H9 (cell line): ENCODE measurements at regions not wholly inside any gene's neighbourhood (a gene's known extent, or its start where the extent isn't known, plus 50 kb on each side); places are given as distances from the start of the nearest gene placed in this dataset.
A peak's percentile ranks its signal among the peaks of the same experiment; 100 is the strongest.

Experiments
- DNase-seq: peaks from one replicate; pipeline ENCODE4 v3.0.0-alpha.2; 2017
- H2AFZ ChIP-seq: one replicate; pipeline ENCODE4 v1.6.1; 2013; ENCODE audit warnings: mild to moderate bottlenecking, low read length, control low read depth, moderate library complexity
- H2AK5ac ChIP-seq: 2 replicates; pipeline ENCODE4 v1.6.1; 2013; ENCODE audit warnings: low read length, control low read depth, mixed read lengths; ENCODE audit not compliant: insufficient read length
- H2BK120ac ChIP-seq: one replicate; pipeline ENCODE4 v1.6.1; 2013; ENCODE audit warnings: low read depth, mild to moderate bottlenecking, low read length, control low read depth, inconsistent platforms; ENCODE audit not compliant: poor library complexity, severe bottlenecking
- H2BK12ac ChIP-seq: 2 replicates; pipeline ENCODE4 v1.6.1; 2013; ENCODE audit warnings: low read length, control low read depth, mixed read lengths, low read depth; ENCODE audit not compliant: insufficient read length
- H2BK15ac ChIP-seq: 2 replicates; pipeline ENCODE4 v1.6.1; 2013; ENCODE audit warnings: low read depth, low read length, control low read depth
- H2BK20ac ChIP-seq: one replicate; pipeline ENCODE4 v1.6.1; 2013; ENCODE audit warnings: low read depth, mild to moderate bottlenecking, low read length, control low read depth, inconsistent platforms; ENCODE audit not compliant: poor library complexity, severe bottlenecking
- H2BK5ac ChIP-seq: 2 replicates; pipeline ENCODE4 v1.6.1; 2013; ENCODE audit warnings: low read length, control low read depth, mixed read lengths; ENCODE audit not compliant: insufficient read length
- H3K14ac ChIP-seq: 2 replicates; pipeline ENCODE4 v1.6.1; 2013; ENCODE audit warnings: low read length, control low read depth; ENCODE audit not compliant: insufficient read depth
- H3K18ac ChIP-seq: 2 replicates; pipeline ENCODE4 v1.6.1; 2013; ENCODE audit warnings: low read depth, mild to moderate bottlenecking, mixed read lengths, low read length, control low read depth; ENCODE audit not compliant: insufficient read length
- H3K23ac ChIP-seq: 2 replicates; pipeline ENCODE4 v1.6.1; 2013; ENCODE audit warnings: low read length, control low read depth, mixed read lengths, low read depth; ENCODE audit not compliant: insufficient read length
- H3K23me2 ChIP-seq: 2 replicates; pipeline ENCODE4 v1.6.1; 2013; ENCODE audit warnings: low read depth, mild to moderate bottlenecking, mixed read lengths, low read length, control low read depth; ENCODE audit not compliant: insufficient read length, poor library complexity, severe bottlenecking
- H3K27ac ChIP-seq: 2 replicates; pipeline ENCODE4 v1.5.1; 2013; ENCODE audit warnings: low read length, control low read depth, mixed read lengths, low read depth; ENCODE audit not compliant: insufficient read length
- H3K27me3 ChIP-seq: 2 replicates; pipeline ENCODE4 v1.6.1; 2013; ENCODE audit warnings: low read length, control low read depth, inconsistent platforms; ENCODE audit not compliant: insufficient read depth
- H3K4ac ChIP-seq: 2 replicates; pipeline ENCODE4 v1.6.1; 2013; ENCODE audit warnings: low read depth, mild to moderate bottlenecking, control low read depth, inconsistent platforms, low read length, moderate library complexity
- H3K4me1 ChIP-seq: 2 replicates; pipeline ENCODE4 v1.6.1; 2013; ENCODE audit warnings: low read length, control low read depth, inconsistent platforms; ENCODE audit not compliant: insufficient read depth
- H3K4me2 ChIP-seq: 2 replicates; pipeline ENCODE4 v1.6.1; 2013; ENCODE audit warnings: low read length, control low read depth, mixed read lengths; ENCODE audit not compliant: insufficient read length, insufficient read depth
- H3K56ac ChIP-seq: 2 replicates; pipeline ENCODE4 v1.6.1; 2013; ENCODE audit warnings: low read depth, mild to moderate bottlenecking, mixed read lengths, low read length, control low read depth; ENCODE audit not compliant: insufficient read length
- H3K79me1 ChIP-seq: 2 replicates; pipeline ENCODE4 v1.6.1; 2013; ENCODE audit warnings: low read depth, mild to moderate bottlenecking, moderate library complexity, low read length, control low read depth, inconsistent platforms; ENCODE audit not compliant: insufficient read depth, poor library complexity, severe bottlenecking
- H3K79me2 ChIP-seq: 2 replicates; pipeline ENCODE4 v1.6.1; 2013; ENCODE audit warnings: low read length, control low read depth, inconsistent platforms; ENCODE audit not compliant: insufficient read depth
- H3K9ac ChIP-seq: 2 replicates; pipeline ENCODE4 v1.6.1; 2013; ENCODE audit warnings: low read length, control low read depth, mixed read lengths; ENCODE audit not compliant: insufficient read length; ENCODE audit errors: extremely low read depth
- H3K9me3 ChIP-seq: one replicate; pipeline ENCODE4 v1.6.1; 2013; ENCODE audit warnings: low read depth, low read length, inconsistent platforms; ENCODE audit not compliant: control insufficient read depth
- H3T11ph ChIP-seq: one replicate; pipeline ENCODE4 v1.6.1; 2013; ENCODE audit warnings: mild to moderate bottlenecking, low read length, control low read depth, inconsistent platforms
- H4K20me1 ChIP-seq: one replicate; pipeline ENCODE4 v1.6.1; 2013; ENCODE audit not compliant: control insufficient read depth, insufficient read length, insufficient read depth
- H4K5ac ChIP-seq: 2 replicates; pipeline ENCODE4 v1.6.1; 2013; ENCODE audit warnings: low read depth, mild to moderate bottlenecking, mixed read lengths, low read length, control low read depth; ENCODE audit not compliant: insufficient read length
- H4K8ac ChIP-seq: replicated peaks from 2 replicates; pipeline ENCODE4 v1.6.1; 2013; ENCODE audit warnings: low read length, control low read depth, mixed read lengths, low read depth; ENCODE audit not compliant: insufficient read length
- H4K91ac ChIP-seq: 2 replicates; pipeline ENCODE4 v1.6.1; 2013; ENCODE audit warnings: low read depth, mild to moderate bottlenecking, moderate library complexity, mixed read lengths, low read length, control low read depth; ENCODE audit not compliant: insufficient read length
- H3K27ac Mint-ChIP-seq, 3 experiments: 2 replicates in 2 of 3; 3 replicates in 1 of 3; pipeline ENCODE4 v1.8.0; 2020 to 2021; ENCODE audit warnings: mixed read lengths in 3 of 3, mild to moderate bottlenecking in 1 of 3, moderate library complexity in 1 of 3
- H3K27me3 Mint-ChIP-seq: 2 replicates; pipeline ENCODE4 v1.8.0; 2021; ENCODE audit warnings: low read depth, mild to moderate bottlenecking, moderate library complexity, mixed read lengths
- H3K36me3 Mint-ChIP-seq, 3 experiments: 2 replicates in 2 of 3; 3 replicates in 1 of 3; pipeline ENCODE4 v1.8.0; 2020 to 2021; ENCODE audit warnings: low read depth in 3 of 3, mixed read lengths in 3 of 3; ENCODE audit not compliant: insufficient read depth in 1 of 3
- H3K4me1 Mint-ChIP-seq, 2 experiments: 2 replicates each; pipeline ENCODE4 v1.8.0; 2020; ENCODE audit warnings: mixed read lengths in 2 of 2
- H3K4me3 Mint-ChIP-seq, 2 experiments: 2 replicates in 1 of 2; 3 replicates in 1 of 2; pipeline ENCODE4 v1.8.0; 2020 to 2021; ENCODE audit warnings: mild to moderate bottlenecking in 2 of 2, mixed read lengths in 2 of 2, moderate library complexity in 1 of 2
- H3K9me3 Mint-ChIP-seq, 2 experiments: 2 replicates in 1 of 2; 3 replicates in 1 of 2; pipeline ENCODE4 v1.8.0; 2020; ENCODE audit warnings: mild to moderate bottlenecking in 2 of 2, mixed read lengths in 2 of 2, moderate library complexity in 1 of 2
- CTCF ChIP-seq: fragments of 200-600 bp; sonication (generic); conservative IDR thresholded peaks from 3 replicates; pipeline ENCODE4 v1.8.0; 2021; ENCODE audit warnings: antibody characterized with exemption, mild to moderate bottlenecking
- WGBS: extraction: QIAGEN DNeasy Blood & Tissue Kit; methylation state at CpG from one replicate; pipeline ENCODE4 v1.1.7; 2013; ENCODE audit warnings: missing lambda C conversion rate, low lambda C conversion rate, mixed read lengths; ENCODE audit not compliant: insufficient read length; ENCODE audit errors: extremely low coverage; 5-methylcytosine and 5-hydroxymethylcytosine counted together

GRCh38 chr4:8725071-8725841 lies 132.7 kb downstream of the CPZ start:
- Histone ChIP-seq H3K56ac (no peak overlapping the region), H4K91ac (no peak overlapping the region), H3K4me1 (no peaks in the 10 kb centered on the region; the same call in 1 of the 2 replicates), H3K4me2 (no peak overlapping the region), H2AK5ac (no peak overlapping the region), H3K23me2 (no peaks in the 10 kb centered on the region), H3K79me2 (no peaks in the 10 kb centered on the region), H4K5ac (no peak overlapping the region), H3K27ac (no peak overlapping the region), H3K18ac (no peak overlapping the region), H4K8ac (no peak overlapping the region), H3K14ac (no peak overlapping the region), H4K20me1 (no peaks in the 10 kb centered on the region), H3K79me1 (no peaks in the 10 kb centered on the region), H2BK15ac (no peak overlapping the region), H2BK20ac (no peak overlapping the region), H2BK12ac (no peak overlapping the region), H2BK120ac (no peak overlapping the region), H3K9me3 (no peaks in the 10 kb centered on the region), H3T11ph (no peak overlapping the region), H2BK5ac (no peak overlapping the region), H3K4ac (no peak overlapping the region), H3K9ac (no peak overlapping the region), H3K23ac (no peak overlapping the region), H2AFZ (no peak overlapping the region), H3K27me3 (no peaks in the 10 kb centered on the region)
- H3K36me3 Mint-ChIP-seq, result no peaks in the 10 kb centered on the region
- H3K4me1 Mint-ChIP-seq, result peaks cover 5 to 13% of the 10 kb centered on the region in 2 experiments
- no peaks in the 10 kb centered on the region; the same call in 1 of the 2 replicates for H3K27me3 Mint-ChIP-seq
- WGBS, result no CpG with 5 or more reads among the region's 26 CpGs
- no peak for TF ChIP-seq CTCF
- peak; percentile 47 for DNase-seq
- H3K4me3 Mint-ChIP-seq, result no peak overlapping the region
- no peak overlapping the region; a peak in 1 of 7 replicates for H3K27ac Mint-ChIP-seq
- no peaks in the 10 kb centered on the region for H3K9me3 Mint-ChIP-seq
